ENCODE measurements at regions not wholly inside any gene's neighbourhood (a gene's known extent, or its start where the extent isn't known, plus 50 kb on each side); places are given as distances from the start of the nearest gene placed in this dataset.

DNA sequence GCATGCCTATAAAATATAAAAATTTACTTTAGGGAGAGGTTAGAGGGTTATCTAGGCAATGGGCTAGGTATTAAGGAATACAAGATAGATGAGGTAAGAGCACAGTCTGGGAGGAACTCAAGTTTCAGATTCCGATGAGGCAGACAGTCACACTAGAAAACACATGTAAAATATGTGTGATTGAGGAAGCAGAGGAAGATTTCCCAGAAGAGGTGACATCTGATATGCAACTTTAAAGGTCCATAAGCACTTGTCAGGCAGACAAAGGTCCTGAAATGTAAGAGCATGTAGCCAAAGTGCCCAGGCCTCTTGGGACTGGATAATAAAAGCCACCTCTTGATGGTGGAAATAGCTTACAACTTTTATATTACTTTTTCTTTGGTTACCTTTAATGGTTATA lies 81.1 kb upstream of the AADAT start (continued):
- TF ChIP-seq, protein P1, sequence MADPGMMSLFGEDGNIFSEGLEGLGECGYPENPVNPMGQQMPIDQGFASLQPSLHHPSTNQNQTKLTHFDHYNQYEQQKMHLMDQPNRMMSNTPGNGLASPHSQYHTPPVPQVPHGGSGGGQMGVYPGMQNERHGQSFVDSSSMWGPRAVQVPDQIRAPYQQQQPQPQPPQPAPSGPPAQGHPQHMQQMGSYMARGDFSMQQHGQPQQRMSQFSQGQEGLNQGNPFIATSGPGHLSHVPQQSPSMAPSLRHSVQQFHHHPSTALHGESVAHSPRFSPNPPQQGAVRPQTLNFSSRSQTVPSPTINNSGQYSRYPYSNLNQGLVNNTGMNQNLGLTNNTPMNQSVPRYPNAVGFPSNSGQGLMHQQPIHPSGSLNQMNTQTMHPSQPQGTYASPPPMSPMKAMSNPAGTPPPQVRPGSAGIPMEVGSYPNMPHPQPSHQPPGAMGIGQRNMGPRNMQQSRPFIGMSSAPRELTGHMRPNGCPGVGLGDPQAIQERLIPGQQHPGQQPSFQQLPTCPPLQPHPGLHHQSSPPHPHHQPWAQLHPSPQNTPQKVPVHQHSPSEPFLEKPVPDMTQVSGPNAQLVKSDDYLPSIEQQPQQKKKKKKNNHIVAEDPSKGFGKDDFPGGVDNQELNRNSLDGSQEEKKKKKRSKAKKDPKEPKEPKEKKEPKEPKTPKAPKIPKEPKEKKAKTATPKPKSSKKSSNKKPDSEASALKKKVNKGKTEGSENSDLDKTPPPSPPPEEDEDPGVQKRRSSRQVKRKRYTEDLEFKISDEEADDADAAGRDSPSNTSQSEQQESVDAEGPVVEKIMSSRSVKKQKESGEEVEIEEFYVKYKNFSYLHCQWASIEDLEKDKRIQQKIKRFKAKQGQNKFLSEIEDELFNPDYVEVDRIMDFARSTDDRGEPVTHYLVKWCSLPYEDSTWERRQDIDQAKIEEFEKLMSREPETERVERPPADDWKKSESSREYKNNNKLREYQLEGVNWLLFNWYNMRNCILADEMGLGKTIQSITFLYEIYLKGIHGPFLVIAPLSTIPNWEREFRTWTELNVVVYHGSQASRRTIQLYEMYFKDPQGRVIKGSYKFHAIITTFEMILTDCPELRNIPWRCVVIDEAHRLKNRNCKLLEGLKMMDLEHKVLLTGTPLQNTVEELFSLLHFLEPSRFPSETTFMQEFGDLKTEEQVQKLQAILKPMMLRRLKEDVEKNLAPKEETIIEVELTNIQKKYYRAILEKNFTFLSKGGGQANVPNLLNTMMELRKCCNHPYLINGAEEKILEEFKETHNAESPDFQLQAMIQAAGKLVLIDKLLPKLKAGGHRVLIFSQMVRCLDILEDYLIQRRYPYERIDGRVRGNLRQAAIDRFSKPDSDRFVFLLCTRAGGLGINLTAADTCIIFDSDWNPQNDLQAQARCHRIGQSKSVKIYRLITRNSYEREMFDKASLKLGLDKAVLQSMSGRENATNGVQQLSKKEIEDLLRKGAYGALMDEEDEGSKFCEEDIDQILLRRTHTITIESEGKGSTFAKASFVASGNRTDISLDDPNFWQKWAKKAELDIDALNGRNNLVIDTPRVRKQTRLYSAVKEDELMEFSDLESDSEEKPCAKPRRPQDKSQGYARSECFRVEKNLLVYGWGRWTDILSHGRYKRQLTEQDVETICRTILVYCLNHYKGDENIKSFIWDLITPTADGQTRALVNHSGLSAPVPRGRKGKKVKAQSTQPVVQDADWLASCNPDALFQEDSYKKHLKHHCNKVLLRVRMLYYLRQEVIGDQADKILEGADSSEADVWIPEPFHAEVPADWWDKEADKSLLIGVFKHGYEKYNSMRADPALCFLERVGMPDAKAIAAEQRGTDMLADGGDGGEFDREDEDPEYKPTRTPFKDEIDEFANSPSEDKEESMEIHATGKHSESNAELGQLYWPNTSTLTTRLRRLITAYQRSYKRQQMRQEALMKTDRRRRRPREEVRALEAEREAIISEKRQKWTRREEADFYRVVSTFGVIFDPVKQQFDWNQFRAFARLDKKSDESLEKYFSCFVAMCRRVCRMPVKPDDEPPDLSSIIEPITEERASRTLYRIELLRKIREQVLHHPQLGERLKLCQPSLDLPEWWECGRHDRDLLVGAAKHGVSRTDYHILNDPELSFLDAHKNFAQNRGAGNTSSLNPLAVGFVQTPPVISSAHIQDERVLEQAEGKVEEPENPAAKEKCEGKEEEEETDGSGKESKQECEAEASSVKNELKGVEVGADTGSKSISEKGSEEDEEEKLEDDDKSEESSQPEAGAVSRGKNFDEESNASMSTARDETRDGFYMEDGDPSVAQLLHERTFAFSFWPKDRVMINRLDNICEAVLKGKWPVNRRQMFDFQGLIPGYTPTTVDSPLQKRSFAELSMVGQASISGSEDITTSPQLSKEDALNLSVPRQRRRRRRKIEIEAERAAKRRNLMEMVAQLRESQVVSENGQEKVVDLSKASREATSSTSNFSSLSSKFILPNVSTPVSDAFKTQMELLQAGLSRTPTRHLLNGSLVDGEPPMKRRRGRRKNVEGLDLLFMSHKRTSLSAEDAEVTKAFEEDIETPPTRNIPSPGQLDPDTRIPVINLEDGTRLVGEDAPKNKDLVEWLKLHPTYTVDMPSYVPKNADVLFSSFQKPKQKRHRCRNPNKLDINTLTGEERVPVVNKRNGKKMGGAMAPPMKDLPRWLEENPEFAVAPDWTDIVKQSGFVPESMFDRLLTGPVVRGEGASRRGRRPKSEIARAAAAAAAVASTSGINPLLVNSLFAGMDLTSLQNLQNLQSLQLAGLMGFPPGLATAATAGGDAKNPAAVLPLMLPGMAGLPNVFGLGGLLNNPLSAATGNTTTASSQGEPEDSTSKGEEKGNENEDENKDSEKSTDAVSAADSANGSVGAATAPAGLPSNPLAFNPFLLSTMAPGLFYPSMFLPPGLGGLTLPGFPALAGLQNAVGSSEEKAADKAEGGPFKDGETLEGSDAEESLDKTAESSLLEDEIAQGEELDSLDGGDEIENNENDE (IDR thresholded peaks at IDR 0.05; ENCODE audit: insufficient replicate concordance, low read length): no peak
